Endothelial cell of umbilical vein (primary cell): ENCODE measurements at regions not wholly inside any gene's neighbourhood (a gene's known extent, or its start where the extent isn't known, plus 50 kb on each side); places are given as distances from the start of the nearest gene placed in this dataset.

Experiments used
- BruUV-seq: library from RNA; stranded (reverse); fragments of 400-500 nt; replicated peaks from 2 replicates; lab custom pipeline; 2021; lab: Mats Ljungman, UMichigan
- CTCF ChIA-PET: fragments of 300-600, 350-600 bp; sonication (Branson Sonifier 250); formaldehyde crosslinking; loops from one replicate; lab custom pipeline; 2021; ENCODE audit warnings: antibody characterized with exemption, inconsistent platforms; lab: Charles Lee
- POLR2A ChIA-PET: fragments of 300-600, 350-600 bp; sonication (Branson Sonifier 250); formaldehyde crosslinking; loops from one replicate; lab custom pipeline; 2021; ENCODE audit warnings: antibody characterized with exemption, inconsistent platforms; lab: Charles Lee
- DNase-seq: peaks from one replicate; pipeline ENCODE4 v3.0.0-alpha.2; 2011; ENCODE audit warnings: low read depth, low spot score
- FAIRE-seq: peaks from 2 replicates; lab custom pipeline; 2011; peaks lifted over from hg19 to GRCh38; lab: Jason Lieb, UNC
- H2AFZ ChIP-seq: 2 replicates; pipeline ENCODE4 v1.6.0; 2012; ENCODE audit warnings: low read depth, low read length, control low read depth, inconsistent platforms
- H3K27ac ChIP-seq: 2 replicates; pipeline ENCODE4 v1.5.1; 2011; ENCODE audit warnings: low read depth, mild to moderate bottlenecking, control low read depth, low read length, moderate library complexity; ENCODE audit not compliant: insufficient read depth
- H3K27me3 ChIP-seq, 2 experiments: 2 replicates each; pipeline versions ENCODE4 v1.6.0 to v1.6.1; 2011; ENCODE audit warnings: low read length in 2 of 2, mixed read lengths in 1 of 2; ENCODE audit not compliant: control insufficient read depth in 2 of 2, insufficient read depth in 2 of 2
- H3K36me3 ChIP-seq, 2 experiments: 2 replicates in 1 of 2; 3 replicates in 1 of 2; pipeline ENCODE4 v1.5.1; 2011; ENCODE audit warnings: low read length in 2 of 2, mild to moderate bottlenecking in 1 of 2, moderate library complexity in 1 of 2; ENCODE audit not compliant: control insufficient read depth in 2 of 2, insufficient read depth in 2 of 2; ENCODE audit errors: extremely low read depth in 1 of 2
- H3K4me1 ChIP-seq: 3 replicates; pipeline ENCODE4 v1.5.1; 2011; ENCODE audit warnings: mild to moderate bottlenecking, low read length; ENCODE audit not compliant: control insufficient read depth, insufficient read depth; ENCODE audit errors: extremely low read depth
- H3K4me2 ChIP-seq: 2 replicates; pipeline ENCODE4 v1.6.1; 2011; ENCODE audit warnings: low read length, control low read depth, mixed read lengths; ENCODE audit not compliant: insufficient read depth
- H3K4me3 ChIP-seq, 3 experiments: fragments of 200-600 bp in 1 of 3; sonication (generic), shearing (Covaris generic) in 1 of 3; replicated peaks in 1 of 3; 2 replicates each; pipeline ENCODE4 v1.5.1; 2011 to 2016; ENCODE audit warnings: control low read depth in 3 of 3, low read length in 3 of 3, mild to moderate bottlenecking in 2 of 3, inconsistent platforms in 1 of 3, low read depth in 1 of 3, moderate library complexity in 1 of 3; ENCODE audit not compliant: insufficient read depth in 1 of 3
- H3K79me2 ChIP-seq: 2 replicates; pipeline ENCODE4 v1.6.0; 2012; ENCODE audit warnings: low read length, inconsistent platforms; ENCODE audit not compliant: control insufficient read depth, insufficient read depth
- H3K9ac ChIP-seq: replicated peaks from 2 replicates; pipeline ENCODE3; 2011; ENCODE audit warnings: low read length, control low read depth; ENCODE audit not compliant: insufficient read depth; ENCODE audit errors: extremely low read depth
- H3K9me1 ChIP-seq: replicated peaks from 3 replicates; pipeline ENCODE4 v1.6.0; 2011; ENCODE audit warnings: mild to moderate bottlenecking, low read length; ENCODE audit not compliant: control insufficient read depth, insufficient read depth; ENCODE audit errors: extremely low read depth
- H3K9me3 ChIP-seq: replicated peaks from 2 replicates; pipeline ENCODE4 v1.5.1; 2012; ENCODE audit warnings: low read length, inconsistent platforms; ENCODE audit not compliant: control insufficient read depth, insufficient read depth
- H4K20me1 ChIP-seq: replicated peaks from 2 replicates; pipeline ENCODE3; 2011; ENCODE audit warnings: mild to moderate bottlenecking, low read length; ENCODE audit not compliant: control insufficient read depth, insufficient read depth; ENCODE audit errors: extremely low read depth
- EZH2 ChIP-seq: IDR thresholded peaks from 2 replicates; pipeline ENCODE4 v1.6.1; 2012; ENCODE audit warnings: borderline replicate concordance, low read depth, mild to moderate bottlenecking, moderate library complexity, low read length, inconsistent platforms; ENCODE audit not compliant: severe bottlenecking
- FOS ChIP-seq: IDR thresholded peaks from 2 replicates; pipeline ENCODE4 v1.6.1; 2011; ENCODE audit warnings: mild to moderate bottlenecking, low read length, moderate library complexity, borderline replicate concordance; ENCODE audit not compliant: insufficient read depth
- GATA2 ChIP-seq: IDR thresholded peaks from 2 replicates; pipeline ENCODE4 v1.7.0; 2011; ENCODE audit warnings: low read depth, mild to moderate bottlenecking, moderate library complexity, mixed read lengths, low read length; ENCODE audit not compliant: insufficient read length, insufficient read depth
- JUN ChIP-seq: IDR thresholded peaks from 2 replicates; pipeline ENCODE4 v1.6.1; 2011; ENCODE audit warnings: borderline replicate concordance, low read depth; ENCODE audit not compliant: insufficient read length, insufficient read depth
- MAX ChIP-seq: IDR thresholded peaks from 2 replicates; pipeline ENCODE4 v1.6.1; 2011; ENCODE audit not compliant: insufficient read depth, insufficient read length
- MYC ChIP-seq: IDR thresholded peaks from one replicate; pipeline ENCODE4 v1.6.1; 2011; ENCODE audit warnings: mild to moderate bottlenecking, low read depth, low read length
- POLR2A ChIP-seq: IDR thresholded peaks from 2 replicates; pipeline ENCODE4 v1.6.1; 2012; ENCODE audit warnings: low read depth, mild to moderate bottlenecking, control low read depth, low read length
- POLR2AphosphoS5 ChIP-seq: IDR thresholded peaks from 2 replicates; pipeline ENCODE4 v1.6.1; 2012; ENCODE audit warnings: low read depth, mild to moderate bottlenecking, control low read depth, low read length, moderate library complexity; ENCODE audit not compliant: insufficient read depth
- dilution Hi-C: fragments of 300-500 bp; cut with MboI; formaldehyde crosslinking; loops from one replicate; pipeline ENCODE4 v1.15.0; 2019; ENCODE audit warnings: low sequenced_read_pairs; ENCODE audit not compliant: extremely low pct_ligation_motif_present
- intact Hi-C: fragments of 100-400 bp; cut with micrococcal nuclease; formaldehyde crosslinking; loops from one replicate; pipeline ENCODE4 v1.10.0; 2022
- TF ChIP-seq, protein P1 (sequence below), 2 donors: IDR thresholded peaks; 1 replicate in 1 of 2; 2 replicates in 1 of 2; pipeline ENCODE4 v1.5.1; 2011; ENCODE audit warnings: low read length in 2 of 2, mild to moderate bottlenecking in 2 of 2, moderate library complexity in 2 of 2, control low read depth in 1 of 2, inconsistent platforms in 1 of 2, low read depth in 1 of 2; ENCODE audit not compliant: insufficient read depth in 1 of 2; ENCODE audit errors: extremely low read depth in 1 of 2

- no peak for DNase-seq
- no peaks in the 10 kb centered on the region for H3K27me3 ChIP-seq
- no peak for TF ChIP-seq EZH2
- no peak for TF ChIP-seq GATA2
- no peak for TF ChIP-seq POLR2A
- TF ChIP-seq FOS = no peak
- TF ChIP-seq, protein P1, sequence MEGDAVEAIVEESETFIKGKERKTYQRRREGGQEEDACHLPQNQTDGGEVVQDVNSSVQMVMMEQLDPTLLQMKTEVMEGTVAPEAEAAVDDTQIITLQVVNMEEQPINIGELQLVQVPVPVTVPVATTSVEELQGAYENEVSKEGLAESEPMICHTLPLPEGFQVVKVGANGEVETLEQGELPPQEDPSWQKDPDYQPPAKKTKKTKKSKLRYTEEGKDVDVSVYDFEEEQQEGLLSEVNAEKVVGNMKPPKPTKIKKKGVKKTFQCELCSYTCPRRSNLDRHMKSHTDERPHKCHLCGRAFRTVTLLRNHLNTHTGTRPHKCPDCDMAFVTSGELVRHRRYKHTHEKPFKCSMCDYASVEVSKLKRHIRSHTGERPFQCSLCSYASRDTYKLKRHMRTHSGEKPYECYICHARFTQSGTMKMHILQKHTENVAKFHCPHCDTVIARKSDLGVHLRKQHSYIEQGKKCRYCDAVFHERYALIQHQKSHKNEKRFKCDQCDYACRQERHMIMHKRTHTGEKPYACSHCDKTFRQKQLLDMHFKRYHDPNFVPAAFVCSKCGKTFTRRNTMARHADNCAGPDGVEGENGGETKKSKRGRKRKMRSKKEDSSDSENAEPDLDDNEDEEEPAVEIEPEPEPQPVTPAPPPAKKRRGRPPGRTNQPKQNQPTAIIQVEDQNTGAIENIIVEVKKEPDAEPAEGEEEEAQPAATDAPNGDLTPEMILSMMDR (IDR thresholded peaks at IDR 0.05; ENCODE audit: extremely low read depth in 1 of 2, insufficient read depth in 1 of 2, low read depth in 1 of 2, low read length in 2 of 2) = no peak
- no peak for TF ChIP-seq MYC
- no peak for TF ChIP-seq POLR2AphosphoS5
- no peak for TF ChIP-seq MAX
- TF ChIP-seq JUN = no peak
- H3K9me1 ChIP-seq = no peaks in the 10 kb centered on the region
- ChIA-PET POLR2A (no interaction called here), CTCF (no interaction called here)
- dilution Hi-C loops = no loop called here
- H4K20me1 ChIP-seq = no peaks in the 10 kb centered on the region
- H3K4me3 ChIP-seq = no peak overlapping the region
- FAIRE-seq = no peak
- no peak overlapping the region for H3K9ac ChIP-seq
- no TSS peak for BruUV-seq
- H3K36me3 ChIP-seq = no peaks in the 10 kb centered on the region
- no peaks in the 10 kb centered on the region for H3K4me1 ChIP-seq
- H3K9me3 ChIP-seq = no peaks in the 10 kb centered on the region
- intact Hi-C loops = no loop called here
- no peak overlapping the region for H3K27ac ChIP-seq
- H2AFZ ChIP-seq = no peak overlapping the region
- H3K79me2 ChIP-seq = no peaks in the 10 kb centered on the region
- no peak overlapping the region for H3K4me2 ChIP-seq
These were observed 214.9 kb upstream of the SYNDIG1 start for GRCh38 chr20:24254480-24254879.
